ENCODE measurements at regions not wholly inside any gene's neighbourhood (a gene's known extent, or its start where the extent isn't known, plus 50 kb on each side); places are given as distances from the start of the nearest gene placed in this dataset.

- Histone ChIP-seq H3K9me3 (ENCODE audit: insufficient read depth, low read depth, low read length) (no peaks in the 10 kb centered on the region), H4K20me1 (ENCODE audit: insufficient read depth, low read length, poor library complexity, severe bottlenecking) (no peaks in the 10 kb centered on the region), H3K27me3 (ENCODE audit: insufficient read depth, low read length, poor library complexity, severe bottlenecking) (no peaks in the 10 kb centered on the region), H3K79me2 (ENCODE audit: insufficient read depth, low read length) (no peaks in the 10 kb centered on the region), H2AFZ (ENCODE audit: low read length) (no peak overlapping the region), H3K9ac (ENCODE audit: low read depth, low read length, poor library complexity, severe bottlenecking) (no peak overlapping the region), H3K4me1 (ENCODE audit: insufficient read depth, low read length, poor library complexity, severe bottlenecking) (no peaks in the 10 kb centered on the region), H3K4me2 (ENCODE audit: low read depth, low read length, poor library complexity, severe bottlenecking) (no peak overlapping the region), H3K9me2 (replicated peaks; ENCODE audit: low read depth, low read length) (no peaks in the 10 kb centered on the region), H3F3A (ENCODE audit: low read depth) (no peaks in the 10 kb centered on the region), H3K36me3 (ENCODE audit: insufficient read depth, low read length) (no peaks in the 10 kb centered on the region), H3K4me3 (ENCODE audit: low read length, poor library complexity, severe bottlenecking) (no peak overlapping the region)
- TF ChIP-seq EZH2phosphoT487 (IDR thresholded peaks at IDR 0.05; ENCODE audit: borderline replicate concordance) (no peak), CTCF (conservative IDR thresholded peaks at IDR 0.05; ENCODE audit: low read length) (no peak)
Observed at GRCh38 chr15:93482731-93483130, 393.7 kb upstream of the RGMA start.

GRCh38 chr15:93479715-93480114, 390.7 kb upstream of the RGMA start:
- Histone ChIP-seq H3K4me1 (ENCODE audit: insufficient read depth, low read length, poor library complexity, severe bottlenecking) (no peaks in the 10 kb centered on the region), H3K4me3 (ENCODE audit: low read length, poor library complexity, severe bottlenecking) (no peak overlapping the region), H2AFZ (ENCODE audit: low read length) (no peak overlapping the region), H3K79me2 (ENCODE audit: insufficient read depth, low read length) (no peaks in the 10 kb centered on the region), H3F3A (ENCODE audit: low read depth) (no peaks in the 10 kb centered on the region), H3K36me3 (ENCODE audit: insufficient read depth, low read length) (no peaks in the 10 kb centered on the region), H3K4me2 (ENCODE audit: low read depth, low read length, poor library complexity, severe bottlenecking) (no peak overlapping the region), H3K9me2 (replicated peaks; ENCODE audit: low read depth, low read length) (no peaks in the 10 kb centered on the region), H4K20me1 (ENCODE audit: insufficient read depth, low read length, poor library complexity, severe bottlenecking) (no peaks in the 10 kb centered on the region), H3K9ac (ENCODE audit: low read depth, low read length, poor library complexity, severe bottlenecking) (no peak overlapping the region), H3K27me3 (ENCODE audit: insufficient read depth, low read length, poor library complexity, severe bottlenecking) (no peaks in the 10 kb centered on the region), H3K9me3 (ENCODE audit: insufficient read depth, low read depth, low read length) (no peaks in the 10 kb centered on the region)
- TF ChIP-seq EZH2phosphoT487 (IDR thresholded peaks at IDR 0.05; ENCODE audit: borderline replicate concordance) (no peak), CTCF (conservative IDR thresholded peaks at IDR 0.05; ENCODE audit: low read length) (no peak)

DNA sequence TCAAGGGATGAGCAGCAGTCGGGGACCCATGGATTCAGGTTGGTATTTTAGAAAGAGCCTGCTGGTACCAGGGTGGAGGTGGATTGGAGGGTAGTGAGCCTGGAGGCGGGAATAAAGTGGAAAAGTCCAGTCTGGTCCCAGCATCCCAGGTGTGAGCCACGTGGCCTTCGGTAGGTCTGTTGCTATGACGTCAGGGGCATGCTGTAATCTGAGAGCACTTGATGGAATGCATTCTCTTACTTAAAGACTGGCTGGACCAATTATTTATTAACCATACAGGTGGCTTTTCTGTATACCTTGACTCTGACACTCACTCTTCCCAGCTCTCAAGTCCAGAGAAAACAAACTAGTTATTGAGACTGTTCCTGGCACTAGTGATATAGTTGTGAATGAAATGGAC, 389.9 kb upstream of the RGMA start:
- H3K9ac ChIP-seq (ENCODE audit: low read depth, low read length, poor library complexity, severe bottlenecking) = no peak overlapping the region
- H3K79me2 ChIP-seq (ENCODE audit: insufficient read depth, low read length) = no peaks in the 10 kb centered on the region
- H3K36me3 ChIP-seq (ENCODE audit: insufficient read depth, low read length) = no peaks in the 10 kb centered on the region
- no peaks in the 10 kb centered on the region for H4K20me1 ChIP-seq (ENCODE audit: insufficient read depth, low read length, poor library complexity, severe bottlenecking)
- H3K4me1 ChIP-seq (ENCODE audit: insufficient read depth, low read length, poor library complexity, severe bottlenecking) = no peaks in the 10 kb centered on the region
- no peaks in the 10 kb centered on the region for H3K9me2 ChIP-seq (replicated peaks; ENCODE audit: low read depth, low read length)
- H3K4me3 ChIP-seq (ENCODE audit: low read length, poor library complexity, severe bottlenecking) = no peak overlapping the region
- no peaks in the 10 kb centered on the region for H3K27me3 ChIP-seq (ENCODE audit: insufficient read depth, low read length, poor library complexity, severe bottlenecking)
- no peak for TF ChIP-seq CTCF (conservative IDR thresholded peaks at IDR 0.05; ENCODE audit: low read length)
- TF ChIP-seq EZH2phosphoT487 (IDR thresholded peaks at IDR 0.05; ENCODE audit: borderline replicate concordance) = no peak
- H3K9me3 ChIP-seq (ENCODE audit: insufficient read depth, low read depth, low read length) = no peaks in the 10 kb centered on the region
- no peak overlapping the region for H2AFZ ChIP-seq (ENCODE audit: low read length)
- no peak overlapping the region for H3K4me2 ChIP-seq (ENCODE audit: low read depth, low read length, poor library complexity, severe bottlenecking)
- no peaks in the 10 kb centered on the region for H3F3A ChIP-seq (ENCODE audit: low read depth)

All from Loucy (cell line).